RWPE2 (cell line): ENCODE measurements at regions not wholly inside any gene's neighbourhood (a gene's known extent, or its start where the extent isn't known, plus 50 kb on each side); places are given as distances from the start of the nearest gene placed in this dataset.

Experiments
- ATAC-seq: fragments of 200-7000 bp; cut with Tn5 transposase; 3 replicates; pipeline ENCODE4 v1.9.1; 2021; ENCODE audit warnings: low read depth
- DNase-seq: peaks from one replicate; pipeline ENCODE4 v3.0.0-alpha.2; 2020; ENCODE audit warnings: low spot score
- H3K27ac ChIP-seq: fragments of 450-650 bp; 2 replicates; pipeline ENCODE4 v1.5.1; 2017; ENCODE audit warnings: mild to moderate bottlenecking; ENCODE audit not compliant: poor library complexity, severe bottlenecking
- H3K27me3 ChIP-seq: fragments of 250-450 bp; sonication (Bioruptor Pico); 2 replicates; pipeline ENCODE4 v1.5.1; 2021; ENCODE audit warnings: mild to moderate bottlenecking, moderate library complexity; ENCODE audit not compliant: insufficient read depth, poor library complexity, severe bottlenecking
- H3K36me3 ChIP-seq: fragments of 250-450 bp; sonication (Bioruptor Pico); 2 replicates; pipeline ENCODE4 v1.5.1; 2020; ENCODE audit warnings: low read depth, mild to moderate bottlenecking, moderate library complexity
- H3K4me1 ChIP-seq: fragments of 250-450 bp; sonication (Bioruptor Pico); 2 replicates; pipeline ENCODE4 v1.5.1; 2021; ENCODE audit warnings: mild to moderate bottlenecking, moderate library complexity; ENCODE audit not compliant: insufficient read depth, poor library complexity, severe bottlenecking
- H3K4me3 ChIP-seq: fragments of 250-450 bp; sonication (Bioruptor Pico); 2 replicates; pipeline ENCODE4 v1.5.1; 2021; ENCODE audit warnings: mild to moderate bottlenecking, moderate library complexity; ENCODE audit not compliant: severe bottlenecking
- H3K9me3 ChIP-seq: fragments of 250-450 bp; sonication (Bioruptor Pico); 2 replicates; pipeline ENCODE4 v1.5.1; 2021; ENCODE audit warnings: mild to moderate bottlenecking, moderate library complexity; ENCODE audit not compliant: severe bottlenecking
- CTCF ChIP-seq: fragments of 450-650 bp; IDR thresholded peaks from one replicate; pipeline ENCODE4 v1.5.1; 2017; ENCODE audit warnings: mild to moderate bottlenecking, moderate library complexity; ENCODE audit not compliant: poor library complexity, severe bottlenecking

- no peak overlapping the region for H3K27ac ChIP-seq
- no peaks in the 10 kb centered on the region for H3K9me3 ChIP-seq
- no peaks in the 10 kb centered on the region for H3K36me3 ChIP-seq
- DNase-seq (no peak), ATAC-seq (no peak)
- TF ChIP-seq CTCF: no peak
- H3K27me3 ChIP-seq: no peaks in the 10 kb centered on the region
- no peaks in the 10 kb centered on the region for H3K4me1 ChIP-seq
- H3K4me3 ChIP-seq: no peak overlapping the region
Measured at GRCh38 chr1:60449876-60450275, 376.3 kb upstream of the C1orf87 start.

GRCh38 chr1:60448850-60449249, 375.3 kb upstream of the C1orf87 start:
- no peaks in the 10 kb centered on the region for H3K4me1 ChIP-seq
- ATAC-seq: no peak
- no peaks in the 10 kb centered on the region for H3K27me3 ChIP-seq
- DNase-seq: no peak
- TF ChIP-seq CTCF: no peak
- no peaks in the 10 kb centered on the region for H3K36me3 ChIP-seq
- H3K4me3 ChIP-seq: no peak overlapping the region
- H3K27ac ChIP-seq: no peak overlapping the region
- no peaks in the 10 kb centered on the region for H3K9me3 ChIP-seq

GRCh38 chr1:60444680-60445079, 371.1 kb upstream of the C1orf87 start:
- ATAC-seq (no peak), DNase-seq (no peak)
- H3K27me3 ChIP-seq: no peaks in the 10 kb centered on the region
- no peak overlapping the region for H3K4me3 ChIP-seq
- H3K27ac ChIP-seq: no peak overlapping the region
- no peaks in the 10 kb centered on the region for H3K36me3 ChIP-seq
- TF ChIP-seq CTCF: no peak
- H3K9me3 ChIP-seq: no peaks in the 10 kb centered on the region
- no peaks in the 10 kb centered on the region for H3K4me1 ChIP-seq

GRCh38 chr1:60436186-60436585, 362.6 kb upstream of the C1orf87 start:
- H3K27ac ChIP-seq: no peak overlapping the region
- ATAC-seq (no peak), DNase-seq (no peak)
- no peak overlapping the region for H3K4me3 ChIP-seq
- no peaks in the 10 kb centered on the region for H3K9me3 ChIP-seq
- no peaks in the 10 kb centered on the region for H3K4me1 ChIP-seq
- H3K36me3 ChIP-seq: no peaks in the 10 kb centered on the region
- no peaks in the 10 kb centered on the region for H3K27me3 ChIP-seq
- TF ChIP-seq CTCF: no peak

- Histone ChIP-seq H3K36me3 (no peaks in the 10 kb centered on the region), H3K4me1 (no peaks in the 10 kb centered on the region), H3K27me3 (no peaks in the 10 kb centered on the region), H3K27ac (no peak overlapping the region), H3K9me3 (no peaks in the 10 kb centered on the region), H3K4me3 (no peak overlapping the region)
- DNase-seq (no peak), ATAC-seq (no peak)
- no peak for TF ChIP-seq CTCF
Measured at GRCh38 chr1:60431593-60431992, 358.0 kb upstream of the C1orf87 start.
